ENCODE measurements at regions not wholly inside any gene's neighbourhood (a gene's known extent, or its start where the extent isn't known, plus 50 kb on each side); places are given as distances from the start of the nearest gene placed in this dataset.

DNA sequence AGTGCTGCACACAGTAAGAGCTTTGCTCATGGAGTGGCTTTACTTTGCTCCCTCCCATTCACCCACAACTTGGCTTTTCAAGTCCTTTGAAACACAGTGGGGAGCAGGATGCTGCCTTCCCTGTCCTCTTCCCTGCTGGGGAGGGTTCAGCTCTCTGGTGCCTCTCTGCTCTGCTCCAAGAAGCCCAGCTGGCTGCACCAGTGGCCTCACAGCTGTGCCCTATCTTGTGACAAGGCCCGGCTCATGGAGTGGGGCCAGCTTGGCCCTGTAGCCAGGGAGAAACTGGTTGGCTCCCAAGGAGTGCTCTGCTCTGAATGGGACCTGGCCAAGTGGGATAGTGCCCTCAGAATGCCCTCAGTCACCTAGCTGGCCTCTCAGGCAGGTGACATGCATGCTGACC is 212.3 kb upstream of the ZMIZ1 start:
- TF ChIP-seq, protein P1, sequence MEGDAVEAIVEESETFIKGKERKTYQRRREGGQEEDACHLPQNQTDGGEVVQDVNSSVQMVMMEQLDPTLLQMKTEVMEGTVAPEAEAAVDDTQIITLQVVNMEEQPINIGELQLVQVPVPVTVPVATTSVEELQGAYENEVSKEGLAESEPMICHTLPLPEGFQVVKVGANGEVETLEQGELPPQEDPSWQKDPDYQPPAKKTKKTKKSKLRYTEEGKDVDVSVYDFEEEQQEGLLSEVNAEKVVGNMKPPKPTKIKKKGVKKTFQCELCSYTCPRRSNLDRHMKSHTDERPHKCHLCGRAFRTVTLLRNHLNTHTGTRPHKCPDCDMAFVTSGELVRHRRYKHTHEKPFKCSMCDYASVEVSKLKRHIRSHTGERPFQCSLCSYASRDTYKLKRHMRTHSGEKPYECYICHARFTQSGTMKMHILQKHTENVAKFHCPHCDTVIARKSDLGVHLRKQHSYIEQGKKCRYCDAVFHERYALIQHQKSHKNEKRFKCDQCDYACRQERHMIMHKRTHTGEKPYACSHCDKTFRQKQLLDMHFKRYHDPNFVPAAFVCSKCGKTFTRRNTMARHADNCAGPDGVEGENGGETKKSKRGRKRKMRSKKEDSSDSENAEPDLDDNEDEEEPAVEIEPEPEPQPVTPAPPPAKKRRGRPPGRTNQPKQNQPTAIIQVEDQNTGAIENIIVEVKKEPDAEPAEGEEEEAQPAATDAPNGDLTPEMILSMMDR (IDR thresholded peaks at IDR 0.05; ENCODE audit: low read depth, low read length, missing control alignments), result no peak
- DNase-seq (ENCODE audit: extremely low read depth, low read depth), result no peak

DNA sequence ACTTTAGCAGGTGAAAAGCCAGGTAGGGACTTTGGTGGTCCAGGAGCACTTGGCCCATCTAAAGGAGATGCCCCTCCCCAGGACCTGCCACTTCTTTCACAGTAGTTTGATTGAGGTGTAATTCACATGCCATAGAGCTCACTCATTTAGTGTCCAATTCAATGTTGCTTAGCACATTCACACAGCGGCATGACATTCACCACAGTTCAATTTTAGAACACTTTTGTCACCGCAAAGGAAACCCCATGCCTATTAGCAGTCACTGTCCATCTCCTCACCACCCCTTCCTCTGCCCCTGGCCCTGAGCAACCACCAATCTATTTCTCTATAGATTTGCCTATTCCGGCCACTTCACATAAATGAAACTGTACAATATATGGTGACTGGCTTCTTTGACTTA is 211.6 kb upstream of the ZMIZ1 start:
- DNase-seq (ENCODE audit: extremely low read depth, low read depth), result no peak
- TF ChIP-seq, protein P1 (IDR thresholded peaks at IDR 0.05; ENCODE audit: low read depth, low read length, missing control alignments), result no peak
- no peak overlapping the region for H3K4me3 ChIP-seq (replicated peaks; ENCODE audit: low read depth, low read length)

More for the DNA sequence above, 212.3 kb upstream of the ZMIZ1 start:
- no peak overlapping the region for H3K4me3 ChIP-seq (replicated peaks; ENCODE audit: low read depth, low read length)

DNA sequence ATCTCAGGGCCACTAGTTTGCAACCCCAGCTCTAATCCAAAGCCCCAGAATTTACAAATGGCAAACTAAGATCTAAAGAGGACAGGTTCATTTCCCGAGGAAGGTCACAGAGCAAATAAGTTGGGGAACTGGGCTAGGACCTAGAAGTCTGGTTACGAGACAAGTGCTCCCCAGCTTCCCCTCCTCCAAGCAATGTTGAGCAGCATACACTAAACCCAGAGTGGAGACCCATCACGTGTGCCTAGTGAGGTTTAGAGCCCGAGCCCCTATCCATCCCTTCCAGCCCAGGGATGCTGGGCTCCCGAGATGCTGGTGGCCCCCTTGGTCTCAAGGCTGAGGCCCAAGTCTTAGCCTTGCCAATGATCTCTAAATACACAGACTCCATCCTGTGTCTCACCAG is 209.5 kb upstream of the ZMIZ1 start:
- TF ChIP-seq, protein P1 (IDR thresholded peaks at IDR 0.05; ENCODE audit: low read depth, low read length, missing control alignments), result no peak
- no peak overlapping the region for H3K4me3 ChIP-seq (replicated peaks; ENCODE audit: low read depth, low read length)
- DNase-seq (ENCODE audit: extremely low read depth, low read depth), result no peak

DNA sequence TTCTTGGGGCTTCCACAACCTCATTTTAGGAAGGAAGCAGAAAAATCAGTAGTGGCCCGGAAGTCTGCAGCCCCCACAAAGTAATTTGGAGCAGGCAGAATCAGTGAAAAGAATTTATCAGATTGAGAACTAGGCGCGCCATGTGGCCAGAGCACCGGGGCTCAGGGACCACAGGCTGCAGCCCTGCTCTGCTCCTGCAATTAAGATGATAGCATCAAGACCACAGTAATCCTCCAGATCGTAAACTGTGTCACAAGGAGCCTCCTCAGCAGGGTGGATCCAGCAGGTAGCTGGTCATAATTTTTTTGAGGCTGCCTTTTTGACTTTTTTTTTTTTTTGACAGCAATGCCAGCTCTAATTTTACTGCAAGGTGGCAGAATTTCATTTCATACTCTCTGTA is 209.0 kb upstream of the ZMIZ1 start:
- no peak overlapping the region for H3K4me3 ChIP-seq (replicated peaks; ENCODE audit: low read depth, low read length)
- TF ChIP-seq, protein P1 (IDR thresholded peaks at IDR 0.05; ENCODE audit: low read depth, low read length, missing control alignments), result no peak
- no peak for DNase-seq (ENCODE audit: extremely low read depth, low read depth)

DNA sequence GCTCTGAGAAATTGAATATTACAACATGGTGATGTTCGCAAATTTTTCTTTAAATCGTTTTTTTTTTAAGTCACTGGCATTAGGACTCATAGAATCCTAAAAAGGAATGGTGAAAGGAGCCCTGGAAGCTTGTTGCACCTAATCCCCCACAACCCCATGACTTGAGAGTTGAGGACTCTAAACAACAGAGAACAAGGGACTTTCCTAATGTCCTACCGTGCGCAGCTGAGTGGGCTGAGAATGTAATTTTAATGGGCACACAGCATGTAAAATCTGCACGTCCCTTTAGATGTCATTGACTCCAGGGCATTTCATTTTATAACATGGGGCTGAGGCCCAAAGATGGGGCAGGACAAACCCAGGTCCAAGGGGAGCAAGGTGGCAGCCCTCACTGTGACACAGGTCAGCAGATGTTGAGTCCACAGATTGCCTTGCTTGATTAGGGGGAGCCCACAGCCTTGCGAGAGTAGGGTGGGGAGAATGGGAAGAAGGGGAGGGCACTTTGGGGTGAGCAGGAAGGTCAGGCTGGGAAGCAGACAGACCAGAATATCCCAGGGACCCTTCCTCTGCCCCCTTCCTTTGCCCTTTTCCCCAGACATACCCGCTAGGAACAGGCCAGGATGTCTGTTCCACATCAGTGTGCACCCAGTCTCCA is 208.4 kb upstream of the ZMIZ1 start:
- TF ChIP-seq, protein P1 (IDR thresholded peaks at IDR 0.05; ENCODE audit: low read depth, low read length, missing control alignments), result no peak
- H3K4me3 ChIP-seq (replicated peaks; ENCODE audit: low read depth, low read length), result no peak overlapping the region
- no peak for DNase-seq (ENCODE audit: extremely low read depth, low read depth)

DNA sequence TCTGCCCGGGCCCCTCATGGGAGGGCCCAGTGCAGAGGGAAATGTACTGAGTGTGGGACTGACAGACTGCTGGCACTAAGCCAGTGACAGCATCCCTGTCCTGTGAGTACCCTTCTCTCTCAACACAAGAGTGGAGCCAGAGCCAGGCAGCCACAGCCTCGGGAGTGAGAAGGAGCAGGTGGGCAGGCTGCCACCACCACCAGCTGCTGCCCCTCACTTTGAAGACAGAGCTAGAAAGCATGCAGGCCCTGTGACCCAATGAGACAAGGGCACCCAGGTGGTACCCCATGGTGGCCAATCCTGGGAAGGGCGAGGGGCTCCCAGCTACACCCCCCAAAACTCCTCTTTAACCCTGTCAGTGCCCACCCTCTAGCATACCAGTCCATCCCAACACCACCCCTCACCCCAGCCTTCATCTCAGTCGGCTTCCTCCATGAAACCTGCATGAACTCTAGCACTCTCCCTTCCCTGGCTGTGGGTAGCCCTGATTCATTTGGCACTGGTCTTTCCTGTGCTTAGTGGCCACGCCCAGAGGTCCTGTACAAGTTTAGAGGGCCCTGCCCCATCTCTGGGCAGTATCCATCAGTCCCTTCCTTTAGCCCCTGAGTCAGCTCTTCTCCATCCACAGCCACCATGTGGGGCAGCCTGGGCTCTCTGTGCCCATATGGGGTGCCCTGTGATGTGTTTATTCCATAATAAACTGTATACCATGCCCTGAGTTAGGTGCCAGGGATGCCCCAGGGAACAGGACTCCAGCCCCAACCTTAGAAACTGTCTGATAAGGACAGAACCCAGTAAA is 207.0 kb upstream of the ZMIZ1 start:
- DNase-seq (ENCODE audit: extremely low read depth, low read depth), result no peak
- TF ChIP-seq, protein P1 (IDR thresholded peaks at IDR 0.05; ENCODE audit: low read depth, low read length, missing control alignments), result no peak
- no peak overlapping the region for H3K4me3 ChIP-seq (replicated peaks; ENCODE audit: low read depth, low read length)
